Stimulated activated CD8-positive, alpha-beta memory T cell treated with anti-CD3 and anti-CD28 coated beads, Interleukin-12 subunit alpha, Interleukin-12 subunit beta, amount 100 ng/mL, for 4 hours (primary cell): ENCODE measurements at regions not wholly inside any gene's neighbourhood (a gene's known extent, or its start where the extent isn't known, plus 50 kb on each side); places are given as distances from the start of the nearest gene placed in this dataset.

Experiments used
- DNase-seq: peaks from one replicate; pipeline ENCODE4 v3.0.0-alpha.2; 2020; ENCODE audit warnings: low read depth

DNA sequence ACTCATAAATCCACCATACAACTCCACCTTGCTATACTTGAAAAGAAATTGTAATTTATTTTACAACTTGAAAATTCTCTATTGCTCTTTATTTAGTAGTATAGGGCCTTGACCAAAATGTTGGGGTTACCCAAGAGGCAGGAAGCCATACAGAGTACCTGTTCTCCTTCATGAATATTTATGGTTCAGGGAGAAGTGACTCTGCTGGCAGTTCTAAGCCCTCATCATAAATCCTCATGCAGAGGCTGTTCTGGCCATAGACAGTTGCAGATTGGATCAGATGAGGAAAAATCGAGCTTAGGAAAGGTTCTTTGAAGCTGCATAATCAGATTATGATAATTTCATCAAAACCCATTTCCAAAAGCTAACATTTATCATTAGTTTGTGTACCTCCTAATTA lies 449.4 kb upstream of the TENM4 start:
- DNase-seq = no peak

DNA sequence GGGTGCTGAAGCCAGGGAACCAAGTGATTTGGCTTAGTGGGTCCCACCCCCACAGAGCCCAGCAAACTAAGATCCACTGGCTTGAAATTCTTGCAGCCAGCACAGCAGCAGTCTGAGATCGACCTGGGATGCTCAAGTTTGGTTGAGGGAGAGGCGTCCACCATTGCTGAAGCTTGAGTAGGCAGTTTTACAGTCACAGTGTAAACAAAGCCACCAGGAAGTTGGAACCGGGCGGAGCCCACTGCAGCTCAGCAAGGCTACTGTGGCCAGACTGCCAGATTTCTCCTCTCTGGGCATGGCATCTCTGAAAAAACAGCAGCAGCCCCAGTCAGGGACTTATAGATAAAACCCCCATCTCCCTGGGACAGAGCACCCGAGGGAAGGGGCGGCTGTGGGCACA lies 424.1 kb upstream of the TENM4 start:
- no peak for DNase-seq

DNA sequence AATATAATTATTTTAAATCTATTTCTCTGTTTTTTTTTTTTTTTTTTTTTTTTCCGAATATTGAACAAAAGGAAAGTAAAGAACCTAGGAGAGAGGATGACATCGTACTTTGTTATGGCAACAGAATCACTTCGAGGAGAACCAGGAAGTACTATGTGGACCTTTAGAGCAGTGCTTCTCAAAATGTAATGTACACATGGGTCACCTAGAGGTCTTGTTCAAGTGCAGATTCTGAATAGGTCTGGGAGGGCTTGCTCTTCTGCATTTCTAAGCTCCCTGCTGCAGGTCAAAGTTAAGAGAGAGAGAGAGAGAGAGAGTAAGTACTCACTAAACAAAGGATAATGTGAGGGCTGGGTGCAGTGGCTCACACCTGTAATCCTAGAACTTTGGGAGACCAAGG lies 419.5 kb upstream of the TENM4 start:
- DNase-seq = no peak

DNA sequence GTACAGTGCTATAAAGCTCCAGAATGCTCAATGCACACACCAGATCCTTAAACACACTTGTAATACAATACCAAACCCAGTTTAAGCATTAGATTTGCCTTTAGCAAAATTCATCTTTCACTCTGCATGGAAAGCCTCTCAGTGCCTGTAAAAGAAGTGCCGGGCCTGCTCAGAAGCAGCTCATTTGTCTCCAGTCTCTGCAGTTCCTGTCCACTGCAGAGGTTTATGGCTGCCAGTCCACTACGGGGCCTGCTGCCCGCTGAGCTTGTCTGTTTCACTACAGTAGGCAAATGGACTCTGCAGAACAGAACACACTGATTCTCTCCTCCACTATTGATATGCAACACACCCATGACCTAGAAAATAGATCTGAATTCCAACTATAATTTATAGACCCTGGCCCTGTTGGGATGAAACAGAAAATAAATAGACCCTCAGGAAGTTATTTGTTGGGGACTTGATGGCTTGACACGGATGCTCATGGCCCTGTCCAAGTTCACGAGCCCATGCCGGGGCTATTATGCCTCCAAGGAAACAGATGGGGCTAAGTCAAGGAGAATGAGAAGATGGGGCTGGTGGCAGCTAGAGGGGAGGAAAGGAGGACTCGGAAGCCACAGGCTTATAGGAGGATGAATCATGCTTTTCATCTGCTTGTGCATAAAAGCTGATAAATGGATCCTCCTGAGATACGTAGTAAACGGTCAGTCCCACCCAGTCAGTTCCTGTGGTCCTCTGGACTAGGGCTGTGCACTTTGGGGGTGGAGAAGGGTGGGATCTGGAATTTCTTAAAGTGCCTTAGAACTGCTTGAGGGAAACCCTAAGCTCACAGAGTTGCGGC lies 416.8 kb upstream of the TENM4 start:
- no peak for DNase-seq

DNA sequence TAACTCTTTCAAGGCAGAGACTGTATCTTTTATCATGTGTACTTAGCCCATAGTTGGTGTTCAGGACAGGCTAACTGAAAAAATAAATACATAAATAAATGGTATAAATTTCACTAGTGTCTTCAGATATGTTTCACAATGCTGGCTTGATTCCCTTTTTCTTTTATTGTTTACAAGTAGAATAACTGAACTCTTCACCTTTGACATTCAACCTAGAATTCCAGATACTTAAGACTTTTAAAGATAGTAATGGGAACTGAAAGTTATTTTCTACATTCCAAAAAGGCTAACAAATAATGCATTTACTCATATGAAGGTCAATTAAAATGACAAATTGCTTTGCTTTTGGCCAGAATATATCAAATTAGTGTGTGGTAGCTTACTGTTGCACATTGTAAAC lies 411.3 kb upstream of the TENM4 start:
- no peak for DNase-seq

DNA sequence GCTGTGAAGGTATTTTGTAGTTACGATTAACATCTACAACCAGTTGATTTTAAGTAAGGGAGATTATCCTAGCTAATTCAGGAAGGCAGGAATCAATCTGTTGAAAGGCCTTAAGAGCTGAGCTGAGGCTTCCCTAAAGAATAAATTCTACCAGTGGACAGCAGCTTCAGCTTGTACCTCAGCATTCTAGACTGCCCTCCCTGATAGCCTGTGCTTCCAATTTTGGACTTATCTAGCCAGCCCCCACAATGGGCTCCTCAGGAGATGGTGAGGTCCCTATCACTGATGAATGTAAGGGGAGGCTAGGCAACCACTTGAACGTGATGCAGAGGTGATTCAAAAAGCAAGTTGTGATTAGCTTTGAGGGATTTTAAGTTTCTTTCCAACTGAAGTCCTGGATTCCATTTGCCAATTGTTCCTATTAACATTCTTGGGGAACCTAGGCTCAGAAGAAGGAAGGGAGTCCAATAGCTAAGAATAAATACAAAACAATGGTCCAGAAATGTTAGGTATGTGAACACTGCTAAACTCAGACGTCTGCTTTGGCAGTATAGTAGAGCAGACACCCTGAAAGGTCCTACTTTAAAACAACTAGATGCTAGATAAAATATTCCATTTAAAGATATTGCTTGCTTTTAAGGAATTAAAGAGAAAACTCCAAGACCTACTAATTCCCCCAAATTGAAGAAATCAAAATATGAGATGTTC lies 404.3 kb upstream of the TENM4 start:
- no peak for DNase-seq

DNA sequence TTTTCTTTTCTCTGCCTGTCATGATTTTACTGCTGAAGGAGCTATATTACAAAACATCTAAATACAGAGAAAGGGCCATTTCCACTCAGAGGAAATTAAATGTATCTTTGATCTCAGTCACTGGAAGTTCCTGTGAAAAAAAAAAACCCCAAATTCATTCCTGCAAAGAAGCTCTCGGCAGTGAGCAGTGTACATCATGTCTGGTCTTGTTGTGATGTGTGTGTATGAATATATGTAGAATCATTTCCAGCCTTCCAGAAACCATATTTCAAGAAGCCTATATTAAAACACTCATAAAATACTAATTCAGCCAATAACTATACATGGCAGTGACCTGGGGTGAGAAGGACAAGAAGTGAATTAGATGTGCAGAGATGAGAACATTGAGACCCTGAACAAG lies 393.2 kb upstream of the TENM4 start:
- DNase-seq = no peak

DNA sequence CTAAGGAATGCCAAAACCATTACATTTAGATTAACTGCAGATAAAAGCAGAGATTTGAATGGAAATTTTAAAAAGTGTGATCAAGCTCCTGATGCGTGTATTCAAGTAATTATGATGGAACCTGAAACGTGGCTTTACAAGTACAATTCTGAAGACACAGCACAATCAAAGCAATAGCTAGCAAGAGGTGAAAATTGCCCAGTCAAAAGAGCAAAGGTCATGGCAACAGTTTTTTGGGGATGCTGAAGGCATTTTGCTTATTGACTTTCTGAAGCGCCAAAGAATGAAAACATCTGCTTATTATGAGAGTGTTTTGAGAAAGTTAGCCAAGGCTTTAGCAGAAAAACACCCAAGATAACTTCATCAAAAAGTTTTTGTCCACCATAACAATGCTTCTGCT lies 389.6 kb upstream of the TENM4 start:
- no peak for DNase-seq

DNA sequence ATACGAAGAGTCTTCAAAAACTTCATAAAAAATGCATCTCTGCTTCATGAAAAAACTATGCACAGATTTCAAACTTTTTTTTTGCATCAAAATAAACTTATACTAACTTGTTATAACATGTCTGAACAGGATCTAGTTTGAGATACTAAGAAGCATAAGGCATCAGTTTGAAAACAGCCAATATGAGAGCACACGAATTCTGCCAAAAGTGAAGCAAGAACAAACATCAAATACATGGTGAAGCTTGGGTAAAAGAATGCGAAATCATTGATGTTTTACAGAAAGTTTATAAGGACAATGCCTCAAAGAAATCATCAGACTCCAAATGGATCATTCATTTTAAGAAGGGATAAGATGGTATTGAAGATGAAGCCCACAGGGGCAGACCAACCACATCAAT lies 389.1 kb upstream of the TENM4 start:
- DNase-seq = no peak

DNA sequence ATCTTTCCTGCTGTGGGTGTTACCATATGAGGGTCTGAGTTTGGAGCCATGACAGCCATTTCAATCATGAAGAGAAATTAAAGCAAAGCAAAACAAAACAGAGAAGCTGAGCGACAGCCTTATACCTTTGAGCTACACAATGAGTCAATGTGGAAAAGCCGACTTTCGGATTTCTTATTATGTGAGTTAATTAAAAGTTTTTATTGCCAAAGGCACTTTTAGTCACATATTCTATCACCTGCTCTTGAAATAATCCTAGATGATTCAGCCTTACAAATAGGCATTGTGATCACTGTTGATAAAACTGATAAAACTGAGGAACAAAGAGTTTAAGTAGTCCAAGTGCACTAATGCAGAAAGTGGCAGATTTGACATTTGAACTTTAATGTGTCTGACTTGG lies 381.9 kb upstream of the TENM4 start:
- DNase-seq = no peak

DNA sequence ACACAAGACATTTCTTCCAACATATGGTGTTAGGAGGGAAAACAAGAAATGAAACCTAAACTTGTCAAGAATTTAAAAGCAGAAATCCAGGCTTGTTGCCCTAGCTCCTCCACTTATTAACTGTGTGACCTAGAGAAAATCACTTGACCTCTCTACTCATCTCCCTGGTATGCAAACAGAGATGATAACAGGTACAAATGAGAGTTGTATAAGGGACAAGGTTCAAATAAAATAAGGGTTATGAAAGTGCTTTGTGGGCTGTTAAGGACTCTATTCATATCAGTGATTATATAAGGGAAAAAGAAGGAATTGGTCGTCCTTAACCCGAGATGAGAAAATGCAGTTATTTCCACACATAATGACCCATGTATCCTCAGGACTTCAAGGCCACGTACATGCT lies 372.7 kb upstream of the TENM4 start:
- DNase-seq = no peak

DNA sequence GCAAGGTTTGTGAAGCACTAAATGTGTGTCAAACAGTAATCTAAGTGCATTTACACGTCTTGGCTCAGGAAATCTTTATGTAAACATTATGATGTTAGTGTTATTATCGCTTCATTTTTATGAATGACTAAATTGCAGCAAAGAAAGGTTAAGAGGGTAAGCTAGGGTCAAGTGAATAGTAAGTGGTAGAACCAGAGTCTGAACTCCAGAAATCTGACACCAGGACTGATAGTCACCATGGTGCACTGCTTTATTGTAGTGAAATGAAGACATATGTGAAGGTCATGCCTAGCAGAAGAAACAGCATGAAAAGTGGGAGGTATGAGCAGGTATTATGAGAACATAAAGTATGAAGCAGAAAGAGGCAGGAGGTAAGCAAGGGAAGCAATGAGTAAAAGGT lies 368.7 kb upstream of the TENM4 start:
- DNase-seq = no peak

DNA sequence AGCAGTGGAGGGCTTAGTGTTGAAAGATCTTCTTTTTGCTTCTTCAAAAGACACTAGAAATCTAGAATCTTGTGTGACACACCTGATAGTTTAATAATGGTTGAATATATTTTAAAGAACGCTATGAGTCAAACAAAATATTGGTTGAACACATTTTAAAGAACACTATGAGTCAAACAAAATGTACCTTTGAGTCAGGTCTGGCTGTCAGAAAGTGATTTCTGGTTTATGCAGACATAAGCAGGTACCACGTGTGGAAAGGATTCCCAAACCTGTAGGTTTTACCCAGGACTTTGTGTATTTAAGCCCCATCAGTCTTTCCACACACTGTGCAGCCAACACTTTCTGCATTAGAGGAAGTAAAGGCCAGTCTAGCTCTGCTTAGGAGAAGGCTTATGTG lies 366.7 kb upstream of the TENM4 start:
- DNase-seq = no peak

DNA sequence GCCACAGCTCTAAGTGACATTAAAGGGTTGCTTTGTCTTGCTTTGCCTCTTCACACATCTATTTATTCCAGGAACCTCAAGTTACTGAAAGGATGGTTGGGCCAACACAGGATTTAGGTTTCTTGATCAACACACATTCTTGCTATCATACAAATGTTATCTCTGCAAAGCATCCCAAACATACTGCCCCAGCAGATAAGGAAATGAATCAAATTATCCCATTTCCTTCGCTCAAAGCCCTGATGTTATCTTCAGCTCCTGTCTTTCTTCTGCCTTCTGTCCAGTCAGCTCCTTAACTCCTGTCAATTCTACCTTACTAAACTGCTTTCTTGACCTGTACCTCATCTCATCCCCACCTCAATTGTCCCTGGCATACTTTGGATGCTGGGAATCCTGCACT lies 355.9 kb upstream of the TENM4 start:
- DNase-seq = no peak

DNA sequence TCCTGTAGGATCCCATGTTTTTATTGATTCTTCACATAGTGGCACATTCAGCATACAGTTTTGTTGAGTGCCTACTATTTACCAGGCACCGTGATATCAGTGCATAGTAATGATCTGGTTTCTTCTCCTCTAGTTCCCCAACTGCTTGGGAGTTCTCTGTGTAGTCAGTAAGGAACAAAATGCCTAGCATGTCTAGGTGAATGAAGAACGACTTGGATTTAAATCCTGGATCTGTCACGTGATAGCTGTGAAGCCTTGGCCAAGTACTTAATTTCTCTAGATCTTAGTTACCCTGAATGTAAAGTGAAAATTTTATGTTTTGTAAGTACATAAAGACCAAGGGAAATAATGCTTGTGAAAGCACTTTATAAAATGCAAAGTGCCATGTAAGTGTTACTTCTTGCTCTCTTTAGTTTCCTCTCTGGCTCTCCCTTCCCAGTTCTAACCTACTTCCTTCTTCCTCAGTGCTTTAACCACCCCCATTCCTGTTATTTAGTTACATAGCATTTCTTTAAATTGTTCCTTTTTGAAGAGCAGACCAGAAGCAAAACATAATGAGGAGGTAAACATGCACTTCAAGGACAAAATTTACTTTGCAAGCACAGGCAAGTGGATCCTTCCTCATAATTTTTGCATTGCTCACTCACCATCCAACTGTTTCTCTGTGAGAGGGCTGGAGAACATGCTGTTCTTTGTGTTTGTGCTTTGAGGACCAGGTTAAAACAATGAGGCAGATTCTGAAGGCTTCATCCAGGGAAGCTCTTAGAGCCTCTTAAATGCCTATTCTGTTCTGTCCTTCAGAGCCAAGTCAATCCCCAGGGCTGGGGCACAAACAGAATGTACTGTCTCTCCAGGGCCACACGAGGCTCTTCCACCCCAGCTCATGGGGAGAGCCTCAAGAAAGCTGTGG lies 353.9 kb upstream of the TENM4 start:
- DNase-seq = no peak

DNA sequence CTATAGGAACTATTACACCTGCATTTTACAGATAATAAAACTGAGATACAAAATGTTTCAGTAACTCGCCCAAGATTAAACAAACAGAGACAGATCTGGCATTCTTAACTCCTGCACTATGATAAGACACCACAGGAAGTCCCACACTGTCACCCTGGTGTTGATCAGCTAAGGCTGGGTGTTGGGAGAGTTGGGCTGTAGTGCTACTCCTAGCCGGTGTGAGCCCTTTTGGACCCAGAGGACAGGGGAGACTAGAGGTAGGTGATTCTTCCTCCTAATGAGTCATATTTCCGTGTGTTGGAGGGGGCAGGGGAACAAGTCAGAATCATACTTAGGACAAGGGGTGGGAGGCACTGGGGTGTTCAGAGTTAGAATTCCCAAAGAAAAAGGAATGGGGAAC lies 353.2 kb upstream of the TENM4 start:
- DNase-seq = no peak

DNA sequence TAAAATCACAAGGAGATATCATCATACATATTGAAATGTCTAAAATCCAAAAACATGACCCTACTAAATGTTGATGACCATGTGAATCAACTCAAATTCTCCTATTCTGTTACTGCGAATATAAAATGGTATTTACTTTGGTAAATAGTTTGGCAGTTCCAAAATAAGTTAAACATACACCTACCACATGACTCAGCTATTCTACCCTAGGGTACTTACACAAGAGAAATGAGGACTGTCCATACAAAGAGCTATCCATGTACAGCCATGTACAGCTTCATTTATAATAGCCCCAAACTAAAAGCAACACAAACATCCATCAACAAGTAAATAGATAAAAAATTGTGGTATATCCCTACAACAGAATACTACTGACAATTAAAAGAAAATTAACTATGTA lies 346.1 kb upstream of the TENM4 start:
- DNase-seq = no peak

DNA sequence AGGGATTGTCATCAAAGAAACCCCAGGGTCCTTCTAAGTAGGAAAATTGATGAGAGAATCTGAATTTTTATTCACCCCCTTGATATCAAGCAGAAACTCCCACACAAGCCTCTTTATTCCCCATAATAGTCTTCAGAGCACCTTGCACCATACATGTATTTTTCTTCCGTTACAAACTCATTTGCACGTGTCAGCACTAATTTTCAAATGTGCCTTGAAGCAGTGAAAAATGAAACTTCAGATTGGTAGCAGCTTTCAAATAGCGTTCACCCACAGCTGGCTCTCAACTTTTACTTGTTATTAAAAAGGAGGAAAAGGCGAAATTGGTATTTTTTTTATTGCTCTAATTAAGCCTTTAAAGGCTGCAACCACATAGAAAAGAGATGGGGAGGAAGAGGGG lies 343.0 kb upstream of the TENM4 start:
- DNase-seq = no peak

DNA sequence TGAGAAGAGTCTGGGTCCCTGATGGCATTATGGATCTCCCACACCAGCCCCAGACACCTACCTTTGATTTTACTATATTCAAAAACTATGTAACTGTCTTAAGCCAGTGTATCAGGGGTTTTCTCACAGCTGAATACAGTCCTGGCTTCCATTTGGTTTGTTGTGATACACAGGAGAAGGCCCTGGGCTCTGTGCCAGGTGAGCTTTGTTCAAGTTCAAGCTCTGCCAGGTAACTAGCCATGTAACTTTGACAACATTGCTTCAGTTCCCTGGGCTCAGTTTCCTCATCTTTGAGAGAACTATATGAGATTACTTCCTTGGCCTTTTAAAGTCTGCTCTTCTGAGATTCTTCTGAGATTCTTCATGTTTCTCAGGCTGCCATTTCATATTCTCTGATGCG lies 327.5 kb upstream of the TENM4 start:
- DNase-seq = no peak

DNA sequence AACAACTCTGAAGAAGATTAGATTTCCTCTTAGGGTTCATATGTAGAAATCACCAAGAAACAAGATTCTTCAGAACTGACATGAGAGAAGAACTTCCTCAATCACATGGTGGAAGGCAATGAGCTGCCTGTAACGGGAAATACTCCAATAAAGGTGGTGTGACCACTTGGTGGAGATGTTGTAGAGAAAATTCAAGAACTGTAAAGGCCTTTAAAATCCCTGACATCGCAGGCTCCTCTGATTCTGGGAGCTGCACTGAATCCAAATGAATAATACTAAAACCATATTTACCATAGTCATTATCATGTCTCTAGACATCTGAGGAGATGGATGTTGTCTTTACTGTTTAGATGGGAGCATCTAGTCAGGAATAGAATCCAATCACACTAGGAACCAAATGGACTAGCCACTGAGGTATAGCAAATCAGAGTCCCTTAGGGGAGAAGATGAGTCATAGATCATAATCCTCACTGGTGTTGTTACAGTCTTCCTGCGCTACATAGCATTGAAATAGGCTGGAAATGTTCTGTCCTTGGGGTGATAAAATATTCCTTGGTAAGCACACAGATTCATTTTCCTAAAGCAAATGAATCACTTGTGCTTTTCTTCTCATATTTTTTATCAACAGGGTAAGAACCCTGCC lies 321.6 kb upstream of the TENM4 start:
- DNase-seq = no peak

DNA sequence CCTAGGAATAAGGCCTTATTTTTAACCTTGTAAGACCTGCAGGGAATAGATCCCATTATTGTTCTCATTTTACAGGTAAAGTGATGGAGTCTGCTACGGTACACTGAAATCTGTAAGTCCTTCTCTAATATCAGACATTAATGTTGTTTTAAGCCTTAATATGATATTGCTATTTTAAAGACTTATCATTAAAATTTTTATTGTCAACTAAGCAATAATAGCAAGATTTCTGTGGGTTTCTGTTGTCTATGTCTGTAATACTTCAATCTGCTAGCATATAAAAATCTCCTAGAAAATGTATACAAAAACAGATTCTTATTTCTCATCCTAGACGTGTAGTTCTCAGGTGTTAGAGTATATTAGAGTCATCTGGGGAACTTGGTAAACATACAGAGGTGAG lies 317.5 kb upstream of the TENM4 start:
- no peak for DNase-seq

DNA sequence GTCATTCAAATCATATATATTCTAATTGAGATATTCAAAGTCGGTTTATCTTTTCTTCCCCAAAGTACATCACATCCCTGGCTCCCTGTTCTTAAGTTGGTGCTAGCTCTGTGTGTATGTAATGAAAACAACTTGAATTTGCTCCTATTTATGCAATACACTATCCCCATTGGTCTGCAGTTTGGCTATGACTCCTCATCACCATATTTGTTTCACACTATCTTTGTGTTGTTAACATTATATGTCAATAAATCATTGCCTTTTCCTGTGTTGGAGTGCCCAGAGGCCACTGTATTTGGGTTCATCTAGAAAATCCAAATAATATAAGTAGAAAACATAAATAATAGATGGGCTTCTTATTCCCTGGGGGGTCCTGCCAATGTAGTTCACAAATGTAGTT lies 306.6 kb upstream of the TENM4 start:
- no peak for DNase-seq
